ENCODE measurements at regions not wholly inside any gene's neighbourhood (a gene's known extent, or its start where the extent isn't known, plus 50 kb on each side); places are given as distances from the start of the nearest gene placed in this dataset.
A peak's percentile ranks its signal among the peaks of the same experiment; 100 is the strongest.
"Not testable (repeated sequence)": the region's sequence is repeated elsewhere in the genome, so short reads cannot be mapped to it uniquely, and the experiment has no call there.

DNA sequence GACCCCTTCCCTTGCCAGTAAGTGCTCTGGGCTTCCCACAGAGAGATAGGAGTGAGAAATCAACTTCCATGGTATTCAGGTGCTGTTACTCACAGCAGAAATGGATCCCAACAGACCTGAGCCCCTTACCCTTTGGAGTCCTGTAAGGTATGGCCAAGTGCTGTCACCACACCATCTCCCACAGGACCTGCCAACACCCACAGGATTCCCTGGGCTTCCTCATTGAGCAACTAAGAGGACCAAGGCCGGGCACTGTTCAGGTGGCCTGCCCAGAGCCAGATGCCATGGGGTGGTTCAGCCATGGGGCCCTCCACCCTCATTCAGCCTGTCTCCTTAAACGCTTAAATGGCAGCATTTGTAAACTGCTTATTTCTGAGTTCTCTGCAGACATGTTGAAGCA lies 166.2 kb downstream of the TRIM43 start:
- ATAC-seq = no peak
- no peaks in the 10 kb centered on the region for H3K36me3 ChIP-seq
- no peaks in the 10 kb centered on the region for H3K27me3 ChIP-seq
- H3K4me1 ChIP-seq = no peaks in the 10 kb centered on the region
- no peaks in the 10 kb centered on the region for H3K9me3 ChIP-seq
- no peak overlapping the region for H3K4me3 ChIP-seq
- no peak for DNase-seq
- H3K27ac ChIP-seq = no peak overlapping the region
- TF ChIP-seq, protein P1, sequence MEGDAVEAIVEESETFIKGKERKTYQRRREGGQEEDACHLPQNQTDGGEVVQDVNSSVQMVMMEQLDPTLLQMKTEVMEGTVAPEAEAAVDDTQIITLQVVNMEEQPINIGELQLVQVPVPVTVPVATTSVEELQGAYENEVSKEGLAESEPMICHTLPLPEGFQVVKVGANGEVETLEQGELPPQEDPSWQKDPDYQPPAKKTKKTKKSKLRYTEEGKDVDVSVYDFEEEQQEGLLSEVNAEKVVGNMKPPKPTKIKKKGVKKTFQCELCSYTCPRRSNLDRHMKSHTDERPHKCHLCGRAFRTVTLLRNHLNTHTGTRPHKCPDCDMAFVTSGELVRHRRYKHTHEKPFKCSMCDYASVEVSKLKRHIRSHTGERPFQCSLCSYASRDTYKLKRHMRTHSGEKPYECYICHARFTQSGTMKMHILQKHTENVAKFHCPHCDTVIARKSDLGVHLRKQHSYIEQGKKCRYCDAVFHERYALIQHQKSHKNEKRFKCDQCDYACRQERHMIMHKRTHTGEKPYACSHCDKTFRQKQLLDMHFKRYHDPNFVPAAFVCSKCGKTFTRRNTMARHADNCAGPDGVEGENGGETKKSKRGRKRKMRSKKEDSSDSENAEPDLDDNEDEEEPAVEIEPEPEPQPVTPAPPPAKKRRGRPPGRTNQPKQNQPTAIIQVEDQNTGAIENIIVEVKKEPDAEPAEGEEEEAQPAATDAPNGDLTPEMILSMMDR (IDR thresholded peaks at IDR 0.05) = no peak
- intact Hi-C loops (cut with DNase I) = no loop called here

DNA sequence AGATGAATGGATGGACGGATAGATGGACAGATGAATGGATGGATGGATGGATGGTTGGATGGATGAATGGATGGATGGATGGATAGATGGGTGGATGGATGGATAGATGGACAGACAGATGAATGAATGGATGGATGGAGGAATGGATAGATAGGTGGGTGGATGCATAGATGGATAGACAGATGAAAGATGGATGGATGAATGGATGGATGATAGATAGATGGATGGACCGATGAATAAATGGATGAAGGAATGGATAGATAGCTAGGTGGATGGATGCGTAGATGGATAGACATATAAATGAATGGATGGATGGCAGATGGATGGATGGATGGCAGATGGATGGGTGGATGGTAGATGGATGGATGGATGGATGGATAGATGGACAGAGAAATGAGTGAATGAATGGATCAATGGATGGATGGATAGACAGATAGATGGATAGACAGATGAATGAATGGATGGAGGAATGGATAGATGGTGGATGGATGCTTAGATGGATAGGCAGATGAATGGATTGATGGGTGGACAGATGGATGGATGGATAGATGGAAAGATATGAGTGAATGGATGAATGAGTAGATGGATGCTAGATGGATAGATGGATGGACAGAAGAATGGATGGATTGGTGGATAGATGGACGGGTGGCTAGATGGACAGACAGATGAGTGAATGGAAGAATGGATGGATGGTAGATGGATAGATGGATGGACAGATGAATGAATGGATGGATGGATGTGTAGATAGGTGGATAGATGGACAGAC lies 167.9 kb downstream of the TRIM43 start:
- Histone ChIP-seq H3K4me3 (no peak overlapping the region), H3K36me3 (no peaks in the 10 kb centered on the region), H3K9me3 (no peaks in the 10 kb centered on the region), H3K27ac (no peak overlapping the region), H3K4me1 (no peaks in the 10 kb centered on the region), H3K27me3 (no peaks in the 10 kb centered on the region)
- ATAC-seq (no peak), DNase-seq (no peak)
- TF ChIP-seq, protein P1 (IDR thresholded peaks at IDR 0.05) = no peak
- intact Hi-C loops (cut with DNase I) = no loop called here

DNA sequence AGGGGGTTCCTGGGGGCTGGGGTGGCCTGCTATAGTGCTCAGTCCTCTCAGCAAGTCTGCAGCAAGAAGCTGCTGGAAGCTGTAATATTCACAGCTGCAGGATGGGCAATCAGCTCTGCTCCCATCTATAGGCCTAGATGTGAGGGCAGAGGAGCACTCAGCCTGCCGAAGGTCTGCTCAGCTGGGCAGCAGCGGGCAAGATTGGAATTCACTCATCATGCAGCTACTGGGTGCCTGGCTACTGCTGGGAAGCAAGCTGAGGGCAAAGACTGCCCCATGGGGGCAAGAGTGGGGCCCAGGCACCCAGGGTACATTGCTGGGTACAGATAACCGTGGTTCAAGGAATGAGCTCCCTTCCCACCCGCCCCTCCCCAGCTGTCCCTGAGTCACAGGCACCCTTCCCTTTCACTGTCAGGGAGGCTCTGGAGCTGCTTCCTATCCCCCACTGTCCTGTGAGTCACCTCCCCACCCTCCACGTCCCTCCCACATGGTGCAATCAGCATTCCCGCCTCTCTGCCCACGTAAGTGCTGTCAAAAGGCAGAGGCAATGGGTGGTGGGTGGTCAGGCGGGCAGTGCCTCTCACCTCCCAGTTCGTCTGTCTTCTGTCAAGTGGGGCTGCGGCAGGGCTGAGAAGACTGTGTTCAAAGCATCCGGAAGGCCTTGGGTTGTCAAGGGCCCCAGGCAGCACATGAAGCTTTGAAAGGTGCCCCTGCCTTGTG lies 169.2 kb downstream of the TRIM43 start:
- TF ChIP-seq, protein P1 (IDR thresholded peaks at IDR 0.05) = no peak
- no peaks in the 10 kb centered on the region for H3K27me3 ChIP-seq
- intact Hi-C loops (cut with DNase I) = no loop called here
- ATAC-seq (peak; percentile 28), DNase-seq (peak; percentile 49)
- no peaks in the 10 kb centered on the region for H3K36me3 ChIP-seq
- H3K4me3 ChIP-seq = no peak overlapping the region
- no peak overlapping the region for H3K27ac ChIP-seq
- H3K4me1 ChIP-seq = no peaks in the 10 kb centered on the region
- H3K9me3 ChIP-seq = no peaks in the 10 kb centered on the region

DNA sequence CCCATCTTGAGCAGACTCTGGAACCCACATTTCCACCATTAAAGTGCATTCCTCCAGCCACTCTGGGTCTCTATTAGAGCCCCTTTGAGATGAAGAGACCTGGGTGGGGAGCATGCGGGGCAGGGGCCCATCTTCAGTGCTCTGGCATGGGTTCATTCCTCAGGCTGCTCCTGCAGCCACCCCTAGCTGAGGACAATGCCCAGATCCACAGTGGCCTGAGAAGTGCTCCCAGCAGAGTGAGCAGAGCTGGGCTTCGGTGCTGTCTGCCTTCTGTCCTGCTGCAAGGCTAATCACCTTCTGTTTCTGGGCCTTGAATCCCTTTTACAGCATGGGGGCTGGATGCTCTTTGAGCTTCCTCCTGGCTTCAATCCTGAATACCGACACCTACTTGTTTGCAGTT lies 169.8 kb downstream of the TRIM43 start:
- TF ChIP-seq, protein P1 (IDR thresholded peaks at IDR 0.05) = no peak
- Histone ChIP-seq H3K4me1 (no peaks in the 10 kb centered on the region), H3K27me3 (no peaks in the 10 kb centered on the region), H3K27ac (no peak overlapping the region), H3K9me3 (no peaks in the 10 kb centered on the region), H3K4me3 (no peak overlapping the region), H3K36me3 (no peaks in the 10 kb centered on the region)
- DNase-seq (no peak), ATAC-seq (no peak)
- intact Hi-C loops (cut with DNase I) = no loop called here

DNA sequence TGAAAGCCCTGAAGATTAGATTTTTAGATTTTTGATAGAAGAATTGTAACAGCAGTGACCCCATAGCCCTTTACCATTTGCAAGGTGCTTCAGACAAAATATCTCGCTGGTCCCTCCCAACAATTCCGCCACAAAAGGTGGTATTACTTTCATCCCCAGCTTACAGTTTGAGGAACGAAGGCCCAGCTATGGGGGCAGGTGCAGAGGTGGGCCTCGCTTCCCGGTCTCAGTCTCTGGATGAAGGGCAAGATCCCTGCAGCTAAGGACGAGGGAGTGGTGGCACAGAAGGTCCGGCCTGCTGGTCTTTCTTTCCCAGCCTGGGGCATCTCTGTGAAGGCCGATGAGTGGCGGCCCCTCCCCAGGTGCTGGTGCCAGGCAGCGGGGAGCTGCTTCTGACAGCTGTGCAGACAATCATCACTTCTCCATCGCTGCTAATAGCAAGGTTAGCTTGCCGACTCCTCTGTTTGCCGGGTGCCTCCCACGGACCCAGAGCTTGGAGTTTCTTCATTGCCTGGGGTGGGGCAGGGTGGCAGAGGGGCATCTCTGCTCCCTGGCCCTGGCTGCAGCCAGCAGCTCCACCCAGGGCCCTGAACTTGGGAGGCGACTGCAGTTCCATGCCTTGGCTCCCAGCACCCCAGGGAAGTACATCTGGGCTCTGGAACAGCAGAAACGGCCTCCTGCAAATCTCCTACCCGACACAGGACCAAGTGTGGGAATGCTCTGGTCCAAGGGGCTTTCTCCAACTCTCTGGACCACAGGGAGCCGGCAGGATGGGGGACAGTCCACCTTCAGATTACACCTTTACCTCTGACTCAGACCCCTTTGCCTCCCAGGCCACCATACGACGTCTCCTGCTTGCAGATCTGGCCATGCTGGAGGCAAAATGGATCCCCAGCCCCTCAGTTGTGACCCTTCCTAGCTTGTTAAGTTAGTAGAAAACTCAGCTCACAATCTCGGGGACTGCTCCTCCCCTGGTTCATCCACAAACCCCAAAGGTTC lies 170.5 kb downstream of the TRIM43 start:
- H3K27me3 ChIP-seq; intact Hi-C loops (cut with DNase I): not testable (repeated sequence)
- peak; percentile 50 for DNase-seq

DNA sequence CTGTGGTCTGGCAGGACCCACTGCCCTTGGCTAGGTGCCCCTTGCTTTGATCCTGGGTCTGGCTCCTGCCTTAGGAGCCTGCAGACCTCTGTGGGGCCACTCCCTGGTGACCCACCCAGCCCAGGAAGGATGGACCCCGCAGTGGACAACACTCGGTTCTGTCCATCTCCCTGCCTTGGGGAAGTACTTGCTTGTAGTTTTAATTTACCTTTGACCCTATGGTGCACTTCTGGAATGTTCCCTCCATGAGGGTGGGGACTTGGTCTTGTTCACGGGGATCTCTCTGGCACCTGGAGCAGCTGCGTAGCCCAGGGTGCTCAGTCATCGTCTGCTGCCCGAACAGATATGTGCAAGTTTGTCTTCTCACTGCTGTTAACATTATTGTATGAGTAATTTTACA lies 171.3 kb downstream of the TRIM43 start:
- DNase-seq; intact Hi-C loops (cut with DNase I); H3K27me3 ChIP-seq; H3K36me3 ChIP-seq; H3K4me1 ChIP-seq; H3K27ac ChIP-seq; H3K9me3 ChIP-seq; H3K4me3 ChIP-seq; ATAC-seq: not testable (repeated sequence)

More for the DNA sequence above, 170.5 kb downstream of the TRIM43 start:
- H3K36me3 ChIP-seq, H3K4me3 ChIP-seq, H3K9me3 ChIP-seq, H3K4me1 ChIP-seq, ATAC-seq, H3K27ac ChIP-seq: not testable (repeated sequence)

DNA sequence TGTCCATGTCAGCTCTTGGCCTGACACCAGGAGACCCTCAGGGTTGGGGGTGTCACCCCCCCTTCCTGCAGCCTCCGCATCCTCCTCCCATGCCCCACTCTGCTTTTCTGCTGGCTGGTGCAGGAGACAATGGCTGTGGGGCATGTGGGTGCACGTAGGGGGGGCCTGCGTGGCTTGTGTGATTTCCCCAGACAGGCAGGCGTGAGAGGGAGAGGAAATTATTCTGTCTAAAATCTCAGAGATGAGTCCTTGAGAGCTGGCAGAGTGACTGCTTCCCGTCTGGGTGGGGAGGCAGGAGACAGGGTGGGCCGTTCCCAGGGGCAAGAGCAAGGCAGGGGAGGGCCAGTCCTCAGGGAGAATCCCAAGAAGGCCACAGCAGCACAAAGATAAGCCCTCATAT lies 173.2 kb downstream of the TRIM43 start:
- DNase-seq; H3K9me3 ChIP-seq; ATAC-seq; intact Hi-C loops (cut with DNase I); H3K36me3 ChIP-seq; H3K27me3 ChIP-seq; H3K4me3 ChIP-seq; H3K27ac ChIP-seq; H3K4me1 ChIP-seq: not testable (repeated sequence)

DNA sequence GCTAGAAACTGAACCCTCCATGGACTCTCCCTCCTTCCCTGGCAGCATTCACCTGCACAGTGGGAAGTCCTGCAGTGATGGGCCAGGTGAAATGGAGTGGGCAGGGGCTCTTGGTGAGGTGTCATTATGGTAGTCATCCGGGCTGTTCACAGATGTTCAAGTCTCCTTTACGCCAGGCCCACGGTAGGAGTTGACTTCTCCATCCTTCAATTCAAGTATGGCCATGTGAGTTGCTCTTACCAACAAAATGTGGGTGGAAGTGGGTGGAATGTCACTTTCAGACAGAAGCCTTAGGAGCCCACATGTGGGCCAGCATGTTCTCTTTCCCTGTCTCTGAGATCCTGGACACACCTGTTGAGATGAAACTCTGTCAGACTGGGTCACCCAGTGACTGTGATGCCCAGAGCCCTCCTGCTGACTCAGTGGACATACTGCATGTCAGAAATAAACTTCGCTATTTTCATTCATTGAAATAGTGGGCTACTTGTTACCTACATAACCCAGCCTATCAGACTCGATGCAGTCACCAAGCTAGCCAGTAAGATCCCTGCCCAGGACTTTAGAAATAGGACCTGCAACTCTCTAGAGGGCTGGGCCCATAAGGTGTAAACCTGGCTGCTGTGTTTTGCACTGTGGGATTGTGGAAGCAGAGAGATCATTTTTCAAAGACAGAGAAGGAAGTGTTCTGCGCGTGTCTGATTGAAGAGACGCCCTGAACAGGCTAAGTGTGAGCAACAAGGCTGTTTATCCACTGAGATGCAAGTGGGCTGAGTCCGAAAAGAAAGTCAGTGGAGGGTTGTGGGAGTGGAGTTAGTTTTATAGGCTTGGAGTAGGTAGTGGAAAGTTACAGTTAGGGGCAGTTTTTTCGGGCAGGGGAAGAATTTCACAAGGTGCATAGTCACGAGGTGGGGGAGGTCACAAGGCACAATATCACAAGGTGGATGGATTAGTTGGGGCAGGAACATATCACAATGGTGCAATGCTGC lies 174.4 kb downstream of the TRIM43 start:
- H3K9me3 ChIP-seq; H3K36me3 ChIP-seq; H3K4me1 ChIP-seq; H3K27me3 ChIP-seq; ATAC-seq; H3K27ac ChIP-seq; H3K4me3 ChIP-seq; DNase-seq; intact Hi-C loops (cut with DNase I): not testable (repeated sequence)

All from upper lobe of right lung (tissue), 1 donor.